SKM-1 (cell line): ENCODE measurements at regions not wholly inside any gene's neighbourhood (a gene's known extent, or its start where the extent isn't known, plus 50 kb on each side); places are given as distances from the start of the nearest gene placed in this dataset.
"Not testable (repeated sequence)": the region's sequence is repeated elsewhere in the genome, so short reads cannot be mapped to it uniquely, and the experiment has no call there.

Source experiments
- DNase-seq: peaks from one replicate; lab custom pipeline; 2025; ENCODE audit not compliant: unreplicated experiment; lab: John Stamatoyannopoulos, UW

GRCh38 chr11:46223252-46223513 is 54.3 kb upstream of the CREB3L1 start:
- DNase-seq: no peak

GRCh38 chr11:46222490-46223251 is 54.8 kb upstream of the CREB3L1 start:
- no peak for DNase-seq

DNA sequence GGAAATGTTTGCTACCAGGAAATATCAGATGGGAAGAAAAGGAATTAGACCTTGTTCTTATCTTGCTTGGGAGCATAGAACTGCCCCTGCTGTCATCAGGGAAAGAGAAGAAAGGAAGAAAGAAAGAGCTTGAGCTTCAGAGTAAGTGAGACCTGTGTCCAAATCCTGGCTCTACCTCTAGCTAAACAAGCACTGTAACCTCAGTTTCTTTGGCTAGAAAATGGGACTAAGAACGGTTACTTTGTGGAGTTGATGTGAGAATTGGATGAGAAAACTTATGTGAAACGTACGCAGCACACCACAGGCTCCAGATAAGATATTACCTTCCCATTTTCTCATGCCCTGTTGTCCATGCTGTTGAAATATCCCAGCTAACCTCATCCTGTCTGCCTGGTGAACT is 57.1 kb upstream of the CREB3L1 start:
- no peak for DNase-seq

GRCh38 chr11:46216765-46217089 is 60.7 kb upstream of the CREB3L1 start:
- no peak for DNase-seq

- DNase-seq: no peak
These were observed 61.3 kb upstream of the CREB3L1 start for GRCh38 chr11:46216019-46216764.

DNA sequence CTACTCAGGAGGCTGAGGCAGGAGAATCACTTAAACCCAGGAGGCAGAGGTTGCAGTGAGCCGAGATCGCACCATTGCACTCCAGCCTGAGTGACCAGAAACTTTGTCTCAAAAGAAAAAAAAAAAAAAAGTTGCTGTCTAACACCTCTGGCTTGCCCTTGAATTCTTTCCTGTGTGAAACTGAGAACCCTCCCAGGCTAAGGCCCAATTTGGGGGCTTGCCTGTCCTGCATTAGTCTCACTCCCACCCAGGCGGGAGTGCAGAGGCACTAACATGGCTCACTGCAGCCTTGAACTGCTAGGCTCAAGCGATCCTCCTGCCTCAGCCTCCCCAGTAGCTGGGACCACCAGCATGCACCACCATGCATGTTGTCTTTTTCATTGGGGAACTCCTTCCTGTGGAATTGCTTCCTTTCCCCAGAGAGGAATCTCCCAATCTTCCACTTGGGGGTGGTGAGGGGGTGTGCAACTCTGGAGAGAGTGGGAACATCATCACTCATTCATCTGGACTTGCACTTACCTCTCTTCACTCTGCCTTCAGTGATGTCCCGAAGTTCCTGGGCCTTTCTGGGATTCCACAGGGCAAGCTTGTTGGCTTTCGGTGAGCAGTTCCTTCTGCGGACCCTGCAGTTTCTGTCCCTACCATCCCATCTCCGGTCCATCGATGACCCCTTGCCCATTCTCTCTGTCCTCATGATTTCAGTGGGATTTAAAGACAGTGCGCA is 62.1 kb upstream of the CREB3L1 start:
- no peak for DNase-seq

- DNase-seq: no peak
These were observed 64.7 kb upstream of the CREB3L1 start for GRCh38 chr11:46212720-46213119.

- no peak for DNase-seq
These were observed 66.6 kb upstream of the CREB3L1 start for GRCh38 chr11:46210856-46211255.

- DNase-seq: peak; percentile 97
These were observed 67.3 kb upstream of the CREB3L1 start for GRCh38 chr11:46210133-46210636.

- not testable (repeated sequence) for DNase-seq
These were observed 67.8 kb upstream of the CREB3L1 start for GRCh38 chr11:46209624-46210023.

DNA sequence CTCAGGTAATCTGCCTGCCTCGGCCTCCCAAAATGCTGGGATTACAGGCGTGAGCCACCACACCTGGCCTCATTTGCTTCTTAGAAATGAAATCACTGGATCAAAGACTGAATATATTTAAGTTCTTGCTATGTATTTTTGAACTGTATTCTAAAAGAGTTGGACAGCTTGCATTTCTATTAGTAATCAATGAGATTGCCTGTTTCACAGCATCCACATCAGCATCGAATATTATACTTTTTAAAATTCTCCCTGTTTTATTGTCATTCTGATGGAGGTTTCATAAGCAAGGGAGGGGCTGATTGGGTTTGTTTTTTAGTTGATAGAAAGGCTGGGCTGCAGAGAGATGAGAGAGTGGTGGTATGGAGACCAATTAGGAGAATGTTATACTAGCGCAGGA is 68.7 kb upstream of the CREB3L1 start:
- DNase-seq: no peak

GRCh38 chr11:46207270-46207669 is 70.2 kb upstream of the CREB3L1 start:
- DNase-seq: no peak

- not testable (repeated sequence) for DNase-seq
These were observed 73.0 kb upstream of the CREB3L1 start for GRCh38 chr11:46204415-46204814.

DNA sequence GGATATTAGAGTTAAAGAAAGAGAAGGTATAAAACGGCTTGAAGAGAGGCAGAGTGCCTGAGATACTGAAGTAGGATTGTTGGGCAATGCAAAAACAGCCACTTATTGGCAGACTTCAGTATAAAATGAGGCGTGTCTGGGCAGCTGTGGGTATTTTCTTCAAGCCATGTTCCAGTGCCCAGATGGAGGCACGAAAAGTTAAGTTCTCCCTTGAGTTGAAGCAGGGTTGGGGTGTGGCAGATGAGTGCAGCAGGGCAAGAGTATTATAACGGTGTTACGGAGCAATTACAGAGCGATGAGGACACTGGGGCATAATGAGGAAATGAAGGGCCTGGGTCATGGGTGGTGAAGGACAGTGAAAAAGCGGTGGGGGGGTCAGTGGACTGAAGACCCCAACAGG is 73.7 kb upstream of the CREB3L1 start:
- no peak for DNase-seq

GRCh38 chr11:46202696-46203391 is 74.6 kb upstream of the CREB3L1 start:
- no peak for DNase-seq

- DNase-seq: no peak
These were observed 75.3 kb upstream of the CREB3L1 start for GRCh38 chr11:46202149-46202548.

- DNase-seq: no peak
These were observed 76.8 kb upstream of the CREB3L1 start for GRCh38 chr11:46200537-46201281.

- no peak for DNase-seq
These were observed 77.3 kb upstream of the PHF21A start for GRCh38 chr11:46198245-46199240.

DNA sequence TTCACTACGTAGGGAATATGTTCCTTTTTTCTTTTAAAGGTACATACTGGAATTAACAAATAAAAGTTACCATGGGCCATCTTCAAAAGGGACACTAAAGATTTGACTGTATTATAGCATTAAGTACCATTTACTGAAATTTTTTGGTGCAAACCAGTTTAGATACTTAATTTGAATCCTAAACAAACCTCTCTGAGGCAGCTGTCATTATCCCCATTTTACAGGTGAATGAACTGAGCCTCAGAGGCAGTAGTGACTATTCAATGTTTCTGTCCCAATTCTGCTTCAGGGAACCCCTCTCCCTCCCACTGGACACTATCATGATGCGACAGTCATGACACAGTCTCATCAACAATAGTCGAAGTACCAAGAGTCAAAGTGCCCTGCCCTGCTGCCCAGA is 76.2 kb upstream of the PHF21A start:
- no peak for DNase-seq

- DNase-seq: no peak
These were observed 66.8 kb upstream of the PHF21A start for GRCh38 chr11:46188017-46188416.
